GM19455 (cell line): ENCODE measurements at regions not wholly inside any gene's neighbourhood (a gene's known extent, or its start where the extent isn't known, plus 50 kb on each side); places are given as distances from the start of the nearest gene placed in this dataset.
"Not testable (repeated sequence)": the region's sequence is repeated elsewhere in the genome, so short reads cannot be mapped to it uniquely, and the experiment has no call there.

Source experiments
- ATAC-seq: cut with Tn5 transposase; IDR thresholded peaks from one replicate; pipeline ENCODE4 v1.9.1; 2021; ENCODE audit not compliant: unreplicated experiment

GRCh38 chr11:96760306-96760705 is 370.5 kb downstream of the JRKL start:
- no peak for ATAC-seq

GRCh38 chr11:96760815-96761214 is 371.0 kb downstream of the JRKL start:
- ATAC-seq: no peak

GRCh38 chr11:96761451-96761850 is 371.6 kb downstream of the JRKL start:
- no peak for ATAC-seq

GRCh38 chr11:96763244-96763643 is 373.4 kb downstream of the JRKL start:
- ATAC-seq: no peak

- ATAC-seq: no peak
Observed at GRCh38 chr11:96778272-96778671, 388.5 kb downstream of the JRKL start.

GRCh38 chr11:96779030-96779429 is 389.2 kb downstream of the JRKL start:
- ATAC-seq: no peak

- ATAC-seq: no peak
Observed at GRCh38 chr11:96781082-96781481, 391.3 kb downstream of the JRKL start.

GRCh38 chr11:96782632-96783031 is 392.8 kb downstream of the JRKL start:
- ATAC-seq: no peak

GRCh38 chr11:96783311-96783710 is 393.5 kb downstream of the JRKL start:
- ATAC-seq: no peak

GRCh38 chr11:96785073-96785472 is 395.3 kb downstream of the JRKL start:
- no peak for ATAC-seq

- ATAC-seq: no peak
Observed at GRCh38 chr11:96794152-96794551, 404.3 kb downstream of the JRKL start.

GRCh38 chr11:96798445-96798844 is 408.6 kb downstream of the JRKL start:
- no peak for ATAC-seq

GRCh38 chr11:96815236-96815635 is 425.4 kb downstream of the JRKL start:
- no peak for ATAC-seq

- no peak for ATAC-seq
Observed at GRCh38 chr11:96817482-96818399, 427.9 kb downstream of the JRKL start.

- ATAC-seq: no peak
Observed at GRCh38 chr11:96827164-96827563, 437.4 kb downstream of the JRKL start.

- ATAC-seq: no peak
Observed at GRCh38 chr11:96841792-96842191, 452.0 kb downstream of the JRKL start.

- ATAC-seq: no peak
Observed at GRCh38 chr11:96842731-96843130, 452.9 kb downstream of the JRKL start.

- no peak for ATAC-seq
Observed at GRCh38 chr11:96854425-96854824, 464.6 kb downstream of the JRKL start.

GRCh38 chr11:96861722-96862121 is 471.9 kb downstream of the JRKL start:
- ATAC-seq: not testable (repeated sequence)

GRCh38 chr11:96863520-96863919 is 473.7 kb downstream of the JRKL start:
- no peak for ATAC-seq

- ATAC-seq: no peak
Observed at GRCh38 chr11:96865020-96865419, 475.2 kb downstream of the JRKL start.

- ATAC-seq: no peak
Observed at GRCh38 chr11:96869207-96869606, 479.4 kb downstream of the JRKL start.

GRCh38 chr11:96875712-96876111 is 485.9 kb downstream of the JRKL start:
- no peak for ATAC-seq
